ENCODE measurements at regions not wholly inside any gene's neighbourhood (a gene's known extent, or its start where the extent isn't known, plus 50 kb on each side); places are given as distances from the start of the nearest gene placed in this dataset.
A peak's percentile ranks its signal among the peaks of the same experiment; 100 is the strongest.

GRCh38 chr1:195597891-195598290, 1010.3 kb downstream of the KCNT2 start:
- H3K9ac ChIP-seq: no peak overlapping the region
- no peaks in the 10 kb centered on the region for H3K79me2 ChIP-seq (ENCODE audit: low read depth)
- Mint-ChIP-seq H3K36me3 (no peaks in the 10 kb centered on the region), H3K9me3 (peaks cover 4% of the 10 kb centered on the region), H3K27ac (no peak overlapping the region), H3K27me3 (ENCODE audit: insufficient read depth, low read depth) (no peaks in the 10 kb centered on the region), H3K4me1 (peaks cover 5% of the 10 kb centered on the region), H3K4me3 (no peak overlapping the region)
- no peak for DNase-seq (ENCODE audit: low spot score)
- TF ChIP-seq EZH2phosphoT487 (IDR thresholded peaks at IDR 0.05) (no peak), EZH2 (IDR thresholded peaks at IDR 0.05) (no peak)
- TF ChIP-seq, protein P1, sequence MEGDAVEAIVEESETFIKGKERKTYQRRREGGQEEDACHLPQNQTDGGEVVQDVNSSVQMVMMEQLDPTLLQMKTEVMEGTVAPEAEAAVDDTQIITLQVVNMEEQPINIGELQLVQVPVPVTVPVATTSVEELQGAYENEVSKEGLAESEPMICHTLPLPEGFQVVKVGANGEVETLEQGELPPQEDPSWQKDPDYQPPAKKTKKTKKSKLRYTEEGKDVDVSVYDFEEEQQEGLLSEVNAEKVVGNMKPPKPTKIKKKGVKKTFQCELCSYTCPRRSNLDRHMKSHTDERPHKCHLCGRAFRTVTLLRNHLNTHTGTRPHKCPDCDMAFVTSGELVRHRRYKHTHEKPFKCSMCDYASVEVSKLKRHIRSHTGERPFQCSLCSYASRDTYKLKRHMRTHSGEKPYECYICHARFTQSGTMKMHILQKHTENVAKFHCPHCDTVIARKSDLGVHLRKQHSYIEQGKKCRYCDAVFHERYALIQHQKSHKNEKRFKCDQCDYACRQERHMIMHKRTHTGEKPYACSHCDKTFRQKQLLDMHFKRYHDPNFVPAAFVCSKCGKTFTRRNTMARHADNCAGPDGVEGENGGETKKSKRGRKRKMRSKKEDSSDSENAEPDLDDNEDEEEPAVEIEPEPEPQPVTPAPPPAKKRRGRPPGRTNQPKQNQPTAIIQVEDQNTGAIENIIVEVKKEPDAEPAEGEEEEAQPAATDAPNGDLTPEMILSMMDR (IDR thresholded peaks at IDR 0.05): no peak
- no peaks in the 10 kb centered on the region for H3K36me3 ChIP-seq
- H3K27me3 ChIP-seq: no peaks in the 10 kb centered on the region
- H2AFZ ChIP-seq (replicated peaks): no peak overlapping the region
- no peak overlapping the region for H3K4me2 ChIP-seq
- no peak overlapping the region for H3K27ac ChIP-seq
- H3K4me1 ChIP-seq: no peaks in the 10 kb centered on the region
- no peaks in the 10 kb centered on the region for H3K9me3 ChIP-seq (ENCODE audit: low read depth)
- H4K20me1 ChIP-seq (ENCODE audit: low read depth): no peaks in the 10 kb centered on the region
- H3F3A ChIP-seq (ENCODE audit: low read depth): no peaks in the 10 kb centered on the region
- H3K4me3 ChIP-seq: no peak overlapping the region

- Histone ChIP-seq H3K27ac (no peak overlapping the region), H3K27me3 (no peaks in the 10 kb centered on the region), H3K4me2 (no peak overlapping the region), H3K9me3 (ENCODE audit: low read depth) (no peaks in the 10 kb centered on the region), H4K20me1 (ENCODE audit: low read depth) (no peaks in the 10 kb centered on the region), H3K9ac (no peak overlapping the region), H3K36me3 (no peaks in the 10 kb centered on the region), H3F3A (ENCODE audit: low read depth) (no peaks in the 10 kb centered on the region), H2AFZ (replicated peaks) (no peak overlapping the region), H3K4me3 (no peak overlapping the region), H3K4me1 (no peaks in the 10 kb centered on the region), H3K79me2 (ENCODE audit: low read depth) (no peaks in the 10 kb centered on the region)
- Mint-ChIP-seq H3K9me3 (no peaks in the 10 kb centered on the region), H3K27ac (no peak overlapping the region), H3K27me3 (ENCODE audit: insufficient read depth, low read depth) (no peaks in the 10 kb centered on the region), H3K4me3 (no peak overlapping the region), H3K4me1 (peaks cover 20% of the 10 kb centered on the region), H3K36me3 (no peaks in the 10 kb centered on the region)
- no peak for TF ChIP-seq EZH2 (IDR thresholded peaks at IDR 0.05)
- TF ChIP-seq EZH2phosphoT487 (IDR thresholded peaks at IDR 0.05): no peak
- TF ChIP-seq, protein P1 (IDR thresholded peaks at IDR 0.05): no peak
- no peak for DNase-seq (ENCODE audit: low spot score)
Observed at GRCh38 chr1:195594773-195595172, 1013.5 kb downstream of the KCNT2 start.

- DNase-seq (ENCODE audit: low spot score): no peak
- Mint-ChIP-seq H3K9me3 (no peaks in the 10 kb centered on the region), H3K4me1 (peaks cover 20% of the 10 kb centered on the region), H3K27me3 (ENCODE audit: insufficient read depth, low read depth) (no peaks in the 10 kb centered on the region), H3K27ac (no peak overlapping the region), H3K4me3 (no peak overlapping the region), H3K36me3 (no peaks in the 10 kb centered on the region)
- Histone ChIP-seq H3K4me3 (no peak overlapping the region), H3K9ac (no peak overlapping the region), H4K20me1 (ENCODE audit: low read depth) (no peaks in the 10 kb centered on the region), H3F3A (ENCODE audit: low read depth) (no peaks in the 10 kb centered on the region), H3K9me3 (ENCODE audit: low read depth) (no peaks in the 10 kb centered on the region), H3K27ac (no peak overlapping the region), H3K79me2 (ENCODE audit: low read depth) (no peaks in the 10 kb centered on the region), H2AFZ (replicated peaks) (peak overlapping the region; percentile 2), H3K4me2 (no peak overlapping the region), H3K27me3 (no peaks in the 10 kb centered on the region), H3K4me1 (no peaks in the 10 kb centered on the region), H3K36me3 (no peaks in the 10 kb centered on the region)
- no peak for TF ChIP-seq EZH2phosphoT487 (IDR thresholded peaks at IDR 0.05)
- TF ChIP-seq EZH2 (IDR thresholded peaks at IDR 0.05): no peak
- TF ChIP-seq, protein P1 (IDR thresholded peaks at IDR 0.05): no peak
Observed at GRCh38 chr1:195594322-195594721, 1013.9 kb downstream of the KCNT2 start.

Measured in neural progenitor cell (in vitro differentiated cells).